Transverse colon (tissue), 4 donors: ENCODE measurements at regions not wholly inside any gene's neighbourhood (a gene's known extent, or its start where the extent isn't known, plus 50 kb on each side); places are given as distances from the start of the nearest gene placed in this dataset.

Experiments
- DNase-seq: peaks from one replicate; pipeline ENCODE4 v3.0.0-alpha.2; 2019
- H3K27ac ChIP-seq, 4 donors: fragments of 200-600 bp; sonication (generic); 2 replicates each; pipeline ENCODE4 v1.5.1; 2016 to 2018; ENCODE audit warnings: inconsistent platforms in 4 of 4
- H3K27me3 ChIP-seq: fragments of 200-600 bp; sonication (generic); 2 replicates; pipeline ENCODE4 v1.5.1; 2017; ENCODE audit warnings: inconsistent platforms
- H3K36me3 ChIP-seq, 4 donors: fragments of 200-600 bp; sonication (generic); 2 replicates each; pipeline ENCODE4 v1.5.1; 2017 to 2019; ENCODE audit warnings: inconsistent platforms in 4 of 4
- H3K4me1 ChIP-seq, 4 donors: fragments of 200-600 bp; sonication (generic); 2 replicates each; pipeline ENCODE4 v1.5.1; 2017 to 2020; ENCODE audit warnings: inconsistent platforms in 4 of 4
- H3K4me3 ChIP-seq, 4 donors: fragments of 200-600 bp; sonication (generic); 1 replicate in 1 of 4; 2 replicates in 3 of 4; pipeline versions ENCODE4 v1.5.1 to v1.6.1; 2017 to 2019; ENCODE audit warnings: inconsistent platforms in 4 of 4
- H3K9me3 ChIP-seq, 2 donors: fragments of 200-600 bp; sonication (generic); 2 replicates each; pipeline ENCODE4 v1.5.1; 2017 to 2019; ENCODE audit warnings: inconsistent platforms in 2 of 2
- EP300 ChIP-seq: sonication (generic); formaldehyde crosslinking; IDR thresholded peaks from one replicate; pipeline ENCODE4 v1.6.1; 2017; ENCODE audit warnings: antibody characterized with exemption, low read depth
- POLR2A ChIP-seq: fragments of 450-650 bp; IDR thresholded peaks from one replicate; pipeline ENCODE4 v1.6.1; 2016; ENCODE audit warnings: antibody characterized with exemption, mild to moderate bottlenecking, moderate library complexity
- POLR2AphosphoS5 ChIP-seq, 3 donors: sonication (generic); formaldehyde crosslinking; IDR thresholded peaks; one replicate each; pipeline ENCODE4 v1.6.1; 2016; ENCODE audit warnings: antibody characterized with exemption in 3 of 3
- WGBS, 2 donors: methylation state at CpG; one replicate each; pipeline ENCODE4 v1.1.5; 2018; ENCODE audit warnings: low coverage in 1 of 2; 5-methylcytosine and 5-hydroxymethylcytosine counted together
- in situ Hi-C, 4 donors: fragments of 200-750 bp; cut with MboI; loops; one replicate each; pipeline versions ENCODE4 v1.15.0 to v1.15.1; 2017; ENCODE audit warnings: low sequenced_read_pairs in 3 of 4, low pct_ligation_motif_present in 1 of 4, low pct_unique_long_range_greater_than_20kb in 1 of 4
- intact Hi-C: fragments of 100-400 bp; cut with DNase I; formaldehyde crosslinking; loops from one replicate; pipeline ENCODE4 v1.15.1; 2023; ENCODE audit warnings: low total_unique reads
- TF ChIP-seq, protein P1 (sequence below), 5 experiments: fragments of 200-600 bp in 3 of 5; fragments of 450-650 bp in 2 of 5; sonication (generic) in 3 of 5; IDR thresholded peaks; 1 replicate in 2 of 5; 2 replicates in 3 of 5; pipeline ENCODE4 v1.5.1; 2016 to 2017; ENCODE audit warnings: antibody characterized with exemption in 5 of 5, inconsistent platforms in 3 of 5, mild to moderate bottlenecking in 2 of 5, moderate library complexity in 1 of 5

DNA sequence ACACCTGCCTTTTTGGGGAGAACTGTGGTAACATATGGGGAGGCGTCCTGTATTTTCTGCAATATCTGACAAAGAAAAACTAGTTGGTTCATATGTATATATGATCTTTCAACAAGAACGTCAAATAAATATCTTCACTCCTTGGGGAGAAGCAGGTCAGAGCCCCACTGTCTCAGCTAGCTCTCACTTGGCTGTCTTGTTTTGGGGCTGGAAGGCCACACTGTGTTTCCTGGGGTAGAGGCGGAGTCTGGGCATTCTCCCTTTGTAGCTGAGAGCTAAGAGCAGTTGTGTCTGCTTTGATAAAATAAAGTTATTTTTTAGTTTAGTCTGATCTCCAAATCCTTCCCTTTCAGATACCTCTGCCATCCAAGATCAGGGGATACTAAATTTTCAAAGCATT, 83.9 kb upstream of the IGFBP3 start:
- DNase-seq, result no peak
- Histone ChIP-seq H3K4me1 (no peaks in the 10 kb centered on the region), H3K4me3 (no peak overlapping the region), H3K27me3 (no peaks in the 10 kb centered on the region), H3K36me3 (no peaks in the 10 kb centered on the region), H3K27ac (no peak overlapping the region), H3K9me3 (no peaks in the 10 kb centered on the region)
- no peak for TF ChIP-seq POLR2A
- no peak for TF ChIP-seq POLR2AphosphoS5 (IDR thresholded peaks at IDR 0.05)
- TF ChIP-seq, protein P1, sequence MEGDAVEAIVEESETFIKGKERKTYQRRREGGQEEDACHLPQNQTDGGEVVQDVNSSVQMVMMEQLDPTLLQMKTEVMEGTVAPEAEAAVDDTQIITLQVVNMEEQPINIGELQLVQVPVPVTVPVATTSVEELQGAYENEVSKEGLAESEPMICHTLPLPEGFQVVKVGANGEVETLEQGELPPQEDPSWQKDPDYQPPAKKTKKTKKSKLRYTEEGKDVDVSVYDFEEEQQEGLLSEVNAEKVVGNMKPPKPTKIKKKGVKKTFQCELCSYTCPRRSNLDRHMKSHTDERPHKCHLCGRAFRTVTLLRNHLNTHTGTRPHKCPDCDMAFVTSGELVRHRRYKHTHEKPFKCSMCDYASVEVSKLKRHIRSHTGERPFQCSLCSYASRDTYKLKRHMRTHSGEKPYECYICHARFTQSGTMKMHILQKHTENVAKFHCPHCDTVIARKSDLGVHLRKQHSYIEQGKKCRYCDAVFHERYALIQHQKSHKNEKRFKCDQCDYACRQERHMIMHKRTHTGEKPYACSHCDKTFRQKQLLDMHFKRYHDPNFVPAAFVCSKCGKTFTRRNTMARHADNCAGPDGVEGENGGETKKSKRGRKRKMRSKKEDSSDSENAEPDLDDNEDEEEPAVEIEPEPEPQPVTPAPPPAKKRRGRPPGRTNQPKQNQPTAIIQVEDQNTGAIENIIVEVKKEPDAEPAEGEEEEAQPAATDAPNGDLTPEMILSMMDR (IDR thresholded peaks at IDR 0.05), result no peak
- TF ChIP-seq EP300, result no peak
- WGBS, 2 donors, result 78 to 90% methylated on average over 3 of the region's 3 CpGs
- in situ Hi-C loops, result no loop called here
- intact Hi-C loops, result no loop called here

DNA sequence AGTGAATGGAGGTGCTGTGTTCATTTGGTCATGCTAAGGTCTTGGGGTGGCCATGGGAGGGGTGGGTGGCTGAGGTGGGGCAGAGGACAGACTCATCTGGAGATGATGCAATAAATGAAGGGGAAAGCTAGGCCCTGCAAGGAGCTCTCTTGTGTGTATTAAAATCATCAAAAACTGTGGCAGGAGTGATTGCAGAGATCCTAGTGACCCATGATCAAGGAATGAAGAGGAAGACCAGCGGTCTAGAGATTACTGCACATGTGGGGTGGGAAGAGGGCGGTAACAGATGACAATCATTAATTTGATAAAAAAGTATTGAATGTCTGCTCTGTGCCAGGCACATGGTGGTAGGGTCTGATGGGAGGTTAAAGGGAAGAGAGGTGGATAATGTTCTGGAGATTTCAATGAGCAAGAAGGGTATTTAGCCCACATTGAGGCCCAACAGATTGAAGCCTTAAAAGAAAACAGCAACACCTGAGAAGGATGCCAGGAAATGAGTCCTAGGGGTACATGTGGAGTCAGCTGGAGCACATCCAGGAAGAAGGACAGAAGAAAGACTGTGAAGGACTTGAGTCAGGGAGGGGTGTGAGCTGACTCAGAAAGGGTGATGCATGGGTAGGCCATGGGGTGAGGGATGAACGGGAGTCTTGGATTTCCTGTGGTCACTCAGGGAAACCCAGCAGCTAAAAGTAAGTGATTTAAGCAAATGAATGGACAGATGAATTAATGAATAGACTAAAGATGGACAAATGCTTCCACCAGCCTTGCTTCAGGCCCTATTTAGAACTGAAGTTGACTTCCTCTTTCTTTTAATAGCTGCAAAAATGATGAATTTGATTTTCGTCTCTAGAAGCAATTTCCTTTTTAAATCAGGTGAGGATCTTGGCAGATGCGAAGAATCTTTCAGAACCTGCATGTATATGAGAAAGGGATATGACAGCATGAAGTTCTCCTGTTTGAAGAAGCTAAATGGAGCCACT, 83.1 kb upstream of the IGFBP3 start:
- no peaks in the 10 kb centered on the region for H3K4me1 ChIP-seq
- no peak for DNase-seq
- no peak for TF ChIP-seq POLR2A
- no peak for TF ChIP-seq EP300
- TF ChIP-seq, protein P1 (IDR thresholded peaks at IDR 0.05), result no peak
- TF ChIP-seq POLR2AphosphoS5 (IDR thresholded peaks at IDR 0.05), result no peak
- H3K27me3 ChIP-seq, result no peaks in the 10 kb centered on the region
- intact Hi-C loops, result no loop called here
- 63 to 68% methylated on average over 5 of the region's 5 CpGs for WGBS, 2 donors
- no peaks in the 10 kb centered on the region for H3K36me3 ChIP-seq
- in situ Hi-C loops, result no loop called here
- no peak overlapping the region for H3K27ac ChIP-seq
- no peaks in the 10 kb centered on the region for H3K9me3 ChIP-seq
- no peak overlapping the region for H3K4me3 ChIP-seq

DNA sequence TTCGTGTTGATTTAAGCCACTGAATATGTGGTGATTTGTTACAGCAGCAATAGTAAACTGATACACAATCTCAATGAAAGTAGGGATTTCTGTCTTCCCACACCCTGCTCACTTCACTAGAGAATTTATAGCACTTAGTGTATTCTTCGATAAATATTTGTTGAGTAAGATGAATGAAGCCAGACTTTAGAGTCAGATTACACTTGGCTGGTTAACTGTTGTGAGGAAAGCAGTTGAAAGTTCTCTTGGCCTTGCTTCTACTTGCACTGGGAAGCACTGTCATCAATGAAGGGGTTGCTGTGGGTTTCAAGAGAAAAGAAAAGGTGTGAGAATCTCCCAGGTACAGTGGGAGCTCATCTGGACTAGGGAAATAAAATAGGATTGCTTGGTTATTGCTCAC, 82.1 kb upstream of the IGFBP3 start:
- no peak overlapping the region for H3K4me3 ChIP-seq
- H3K27me3 ChIP-seq, result no peaks in the 10 kb centered on the region
- H3K4me1 ChIP-seq, result no peaks in the 10 kb centered on the region
- no peaks in the 10 kb centered on the region for H3K36me3 ChIP-seq
- TF ChIP-seq, protein P1 (IDR thresholded peaks at IDR 0.05), result no peak
- no peak for DNase-seq
- no peaks in the 10 kb centered on the region for H3K9me3 ChIP-seq
- in situ Hi-C loops, result no loop called here
- WGBS, 2 donors, result 56 to 71% methylated on average over 2 of the region's 2 CpGs
- intact Hi-C loops, result no loop called here
- no peak overlapping the region for H3K27ac ChIP-seq

DNA sequence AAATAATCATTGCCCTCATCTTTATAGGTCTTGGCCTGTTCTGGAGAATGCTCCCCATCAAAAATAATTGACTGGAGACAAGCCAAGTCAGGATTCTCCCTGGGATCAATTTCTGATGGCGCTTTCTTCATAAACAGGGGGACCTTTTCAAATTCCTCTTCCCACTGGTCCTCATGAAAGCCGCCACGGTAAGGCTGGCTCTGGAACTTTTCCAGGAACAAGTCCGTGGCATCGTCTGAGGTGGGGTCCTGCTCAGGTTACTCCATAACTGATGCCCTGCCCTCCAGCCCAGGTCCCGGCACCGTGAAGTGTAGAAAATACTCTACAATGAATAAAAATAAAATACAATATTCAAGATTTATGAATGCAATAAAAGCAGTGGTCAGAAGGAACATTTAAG, 79.4 kb upstream of the IGFBP3 start:
- TF ChIP-seq, protein P1 (IDR thresholded peaks at IDR 0.05), result no peak
- TF ChIP-seq EP300, result no peak
- no peak for TF ChIP-seq POLR2A
- TF ChIP-seq POLR2AphosphoS5 (IDR thresholded peaks at IDR 0.05), result no peak
- 81 to 91% methylated on average over 3 to 7 of the region's 7 CpGs for WGBS, 2 donors
- intact Hi-C loops (no loop called here), in situ Hi-C loops (no loop called here)
- no peak overlapping the region for H3K4me3 ChIP-seq
- peaks cover 5 to 7% of the 10 kb centered on the region in 2 donors for H3K9me3 ChIP-seq
- no peaks in the 10 kb centered on the region for H3K36me3 ChIP-seq
- no peaks in the 10 kb centered on the region for H3K4me1 ChIP-seq
- H3K27ac ChIP-seq, result no peak overlapping the region
- no peaks in the 10 kb centered on the region for H3K27me3 ChIP-seq
- DNase-seq, result no peak
